ENCODE measurements at regions not wholly inside any gene's neighbourhood (a gene's known extent, or its start where the extent isn't known, plus 50 kb on each side); places are given as distances from the start of the nearest gene placed in this dataset.
"Not testable (repeated sequence)": the region's sequence is repeated elsewhere in the genome, so short reads cannot be mapped to it uniquely, and the experiment has no call there.

- Mint-ChIP-seq H3K36me3 (ENCODE audit: low read depth) (no peaks in the 10 kb centered on the region), H3K27me3 (peaks cover 61% of the 10 kb centered on the region), H3K4me3 (no peak overlapping the region), H3K27ac (no peak overlapping the region), H3K9me3 (no peaks in the 10 kb centered on the region), H3K4me1 (ENCODE audit: low read depth) (peaks cover 42% of the 10 kb centered on the region)
- no peak for DNase-seq
Observed at GRCh38 chr9:96148634-96149532, 153.1 kb downstream of the HSD17B3 start.

- not testable (repeated sequence) for DNase-seq; H3K27ac Mint-ChIP-seq; H3K9me3 Mint-ChIP-seq; H3K4me3 Mint-ChIP-seq; H3K36me3 Mint-ChIP-seq (ENCODE audit: low read depth)
- peaks cover 56% of the 10 kb centered on the region for H3K27me3 Mint-ChIP-seq
- peaks cover 37% of the 10 kb centered on the region for H3K4me1 Mint-ChIP-seq (ENCODE audit: low read depth)
Observed at GRCh38 chr9:96147029-96147428, 154.9 kb downstream of the HSD17B3 start.

GRCh38 chr9:96141666-96142065, 160.3 kb downstream of the HSD17B3 start:
- Mint-ChIP-seq H3K4me1 (ENCODE audit: low read depth) (peaks cover 16% of the 10 kb centered on the region), H3K9me3 (no peaks in the 10 kb centered on the region), H3K4me3 (no peak overlapping the region), H3K27ac (no peak overlapping the region), H3K36me3 (ENCODE audit: low read depth) (no peaks in the 10 kb centered on the region), H3K27me3 (peaks cover 28% of the 10 kb centered on the region)
- no peak for DNase-seq

DNA sequence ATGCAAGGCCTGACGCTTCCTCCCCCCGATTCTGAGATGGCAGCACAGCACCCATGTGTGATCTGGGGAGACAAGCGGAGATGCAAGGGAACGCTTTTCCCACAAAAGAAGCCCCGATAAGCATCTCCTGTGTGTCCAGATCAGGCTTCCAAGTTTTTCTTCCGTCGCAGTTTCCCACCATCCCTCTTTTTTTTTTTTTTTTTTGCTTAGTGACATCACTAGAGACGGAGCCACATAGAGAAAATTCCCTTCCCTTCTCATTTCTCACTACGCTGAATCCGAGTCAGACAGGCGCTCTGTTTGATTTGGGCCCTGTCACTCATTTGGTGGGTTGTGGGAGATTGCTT, 160.9 kb downstream of the HSD17B3 start:
- Mint-ChIP-seq H3K27me3 (peaks cover 22% of the 10 kb centered on the region), H3K27ac (no peak overlapping the region), H3K36me3 (ENCODE audit: low read depth) (no peaks in the 10 kb centered on the region), H3K4me1 (ENCODE audit: low read depth) (peaks cover 11% of the 10 kb centered on the region), H3K4me3 (no peak overlapping the region), H3K9me3 (no peaks in the 10 kb centered on the region)
- DNase-seq, result no peak

GRCh38 chr9:96140296-96141127, 161.5 kb downstream of the HSD17B3 start:
- Mint-ChIP-seq H3K27ac (no peak overlapping the region), H3K27me3 (peaks cover 17% of the 10 kb centered on the region), H3K36me3 (ENCODE audit: low read depth) (no peaks in the 10 kb centered on the region), H3K4me1 (ENCODE audit: low read depth) (peaks cover 16% of the 10 kb centered on the region), H3K9me3 (no peaks in the 10 kb centered on the region), H3K4me3 (no peak overlapping the region)
- DNase-seq, result no peak

- H3K27me3 Mint-ChIP-seq, result peaks cover 10% of the 10 kb centered on the region
- H3K9me3 Mint-ChIP-seq, result no peaks in the 10 kb centered on the region
- H3K4me3 Mint-ChIP-seq, result no peak overlapping the region
- no peak overlapping the region for H3K27ac Mint-ChIP-seq
- H3K36me3 Mint-ChIP-seq (ENCODE audit: low read depth), result no peaks in the 10 kb centered on the region
- DNase-seq, result no peak
- H3K4me1 Mint-ChIP-seq (ENCODE audit: low read depth), result peaks cover 20% of the 10 kb centered on the region
Observed at GRCh38 chr9:96139592-96140295, 162.2 kb downstream of the HSD17B3 start.

DNA sequence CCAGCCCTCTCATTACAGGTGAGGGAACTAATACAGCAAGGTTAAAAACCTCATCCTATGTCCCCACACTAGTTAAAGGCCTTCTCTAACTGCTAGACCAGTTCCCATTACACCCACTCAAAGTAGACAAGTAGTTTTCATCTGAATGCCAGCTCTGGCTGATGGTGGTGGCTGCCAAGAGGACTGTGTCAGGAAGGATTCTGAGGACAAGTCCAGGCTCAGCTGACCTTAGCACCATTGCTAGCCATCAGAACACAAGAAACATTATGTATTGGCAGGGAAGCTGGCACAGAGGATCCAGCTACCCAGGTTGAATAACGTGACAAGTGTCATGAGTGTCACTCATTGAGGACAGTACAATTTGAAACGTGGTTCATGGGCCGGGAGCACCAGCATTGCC, 163.4 kb downstream of the HSD17B3 start:
- H3K27ac Mint-ChIP-seq, result no peak overlapping the region
- peaks cover 21% of the 10 kb centered on the region for H3K4me1 Mint-ChIP-seq (ENCODE audit: low read depth)
- no peak for DNase-seq
- no peaks in the 10 kb centered on the region for H3K36me3 Mint-ChIP-seq (ENCODE audit: low read depth)
- peaks cover 3% of the 10 kb centered on the region for H3K9me3 Mint-ChIP-seq
- H3K4me3 Mint-ChIP-seq, result no peak overlapping the region
- peaks cover 5% of the 10 kb centered on the region for H3K27me3 Mint-ChIP-seq

DNA sequence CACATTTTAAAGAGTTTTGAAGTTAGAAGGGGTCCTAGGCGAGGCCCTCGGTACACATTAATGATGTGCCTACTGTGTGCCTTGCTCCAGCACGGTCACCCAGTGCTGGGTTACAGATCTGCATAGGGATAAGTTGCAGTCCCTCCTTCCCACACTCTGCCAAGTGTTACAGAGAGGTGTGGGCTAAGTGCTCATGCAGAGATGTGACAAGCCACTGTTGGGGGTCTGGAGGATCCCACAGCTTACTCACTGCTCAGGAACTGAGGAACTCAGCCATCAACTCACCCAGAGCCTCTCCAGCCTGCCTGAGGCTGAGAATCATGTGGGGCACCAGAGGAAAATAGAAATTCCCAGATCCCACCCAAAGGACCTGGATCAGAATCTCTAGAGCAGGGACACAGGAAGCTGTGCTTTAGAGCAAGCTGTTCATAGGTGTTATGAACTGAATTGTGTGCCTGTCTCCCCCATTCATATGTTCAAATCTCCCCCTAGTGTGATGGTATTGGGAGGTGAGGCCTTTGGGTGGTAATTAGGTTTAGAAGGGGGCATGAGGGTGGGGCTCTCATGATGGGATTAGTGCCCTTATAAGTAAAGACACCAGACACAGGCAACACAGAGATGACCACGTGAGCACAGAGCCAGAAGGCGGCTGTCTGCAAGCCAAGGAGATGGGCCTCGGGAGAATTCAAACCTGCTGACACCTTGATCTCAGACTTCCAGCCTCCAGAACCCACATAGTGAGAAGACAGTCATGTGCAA, 164.1 kb downstream of the HSD17B3 start:
- DNase-seq, result no peak
- no peak overlapping the region for H3K27ac Mint-ChIP-seq
- no peak overlapping the region for H3K4me3 Mint-ChIP-seq
- peaks cover 10% of the 10 kb centered on the region for H3K9me3 Mint-ChIP-seq
- H3K27me3 Mint-ChIP-seq, result peaks cover 5% of the 10 kb centered on the region
- no peaks in the 10 kb centered on the region for H3K36me3 Mint-ChIP-seq (ENCODE audit: low read depth)
- H3K4me1 Mint-ChIP-seq (ENCODE audit: low read depth), result peaks cover 21% of the 10 kb centered on the region

DNA sequence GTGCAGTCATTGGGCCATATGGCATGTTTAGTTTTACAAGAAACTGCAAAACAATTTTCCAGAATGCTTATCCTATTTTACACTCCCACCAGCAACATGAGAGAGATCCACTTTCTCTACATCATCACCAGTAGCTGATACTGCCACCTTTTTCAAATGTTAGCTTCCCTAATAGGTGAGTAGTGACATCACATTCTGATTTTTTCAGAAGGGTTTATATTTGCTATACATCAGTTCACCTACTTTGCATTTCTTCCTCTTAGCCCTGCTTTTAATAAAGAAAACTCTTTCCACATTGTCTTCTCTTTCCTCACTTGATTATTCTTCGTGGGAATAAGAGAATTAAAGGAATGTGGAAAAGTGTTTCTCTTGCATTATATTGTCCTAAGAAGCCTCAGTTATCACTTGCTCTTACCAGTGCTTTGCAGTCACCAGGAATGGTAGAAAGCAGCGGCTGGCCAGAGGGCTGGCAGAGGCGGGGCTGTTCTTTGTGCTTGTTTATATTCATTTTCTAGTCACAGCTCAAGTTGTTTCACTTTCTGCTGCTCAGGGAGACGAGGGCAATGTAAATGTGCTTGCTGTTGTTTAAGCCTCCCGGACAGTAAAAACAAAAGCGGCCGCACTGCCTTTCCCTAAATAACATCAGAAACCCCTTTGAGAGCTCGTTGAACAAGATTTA, 164.8 kb downstream of the HSD17B3 start:
- no peak overlapping the region for H3K27ac Mint-ChIP-seq
- no peak for DNase-seq

GRCh38 chr9:96135753-96136290, 166.2 kb downstream of the HSD17B3 start:
- Mint-ChIP-seq H3K4me3 (no peak overlapping the region), H3K27me3 (no peaks in the 10 kb centered on the region), H3K27ac (no peak overlapping the region), H3K36me3 (ENCODE audit: low read depth) (no peaks in the 10 kb centered on the region), H3K9me3 (peaks cover 12% of the 10 kb centered on the region), H3K4me1 (ENCODE audit: low read depth) (peaks cover 18% of the 10 kb centered on the region)
- DNase-seq, result no peak

More for the DNA sequence above, 164.8 kb downstream of the HSD17B3 start:
- peaks cover 12% of the 10 kb centered on the region for H3K9me3 Mint-ChIP-seq
- H3K4me3 Mint-ChIP-seq, result no peak overlapping the region
- H3K4me1 Mint-ChIP-seq (ENCODE audit: low read depth), result peaks cover 21% of the 10 kb centered on the region
- peaks cover 5% of the 10 kb centered on the region for H3K27me3 Mint-ChIP-seq
- H3K36me3 Mint-ChIP-seq (ENCODE audit: low read depth), result no peaks in the 10 kb centered on the region

- Mint-ChIP-seq H3K27me3 (no peaks in the 10 kb centered on the region), H3K27ac (no peak overlapping the region), H3K4me1 (ENCODE audit: low read depth) (peaks cover 18% of the 10 kb centered on the region), H3K4me3 (no peak overlapping the region), H3K36me3 (ENCODE audit: low read depth) (no peaks in the 10 kb centered on the region), H3K9me3 (peaks cover 12% of the 10 kb centered on the region)
- no peak for DNase-seq
Observed at GRCh38 chr9:96135076-96135752, 166.8 kb downstream of the HSD17B3 start.

DNA sequence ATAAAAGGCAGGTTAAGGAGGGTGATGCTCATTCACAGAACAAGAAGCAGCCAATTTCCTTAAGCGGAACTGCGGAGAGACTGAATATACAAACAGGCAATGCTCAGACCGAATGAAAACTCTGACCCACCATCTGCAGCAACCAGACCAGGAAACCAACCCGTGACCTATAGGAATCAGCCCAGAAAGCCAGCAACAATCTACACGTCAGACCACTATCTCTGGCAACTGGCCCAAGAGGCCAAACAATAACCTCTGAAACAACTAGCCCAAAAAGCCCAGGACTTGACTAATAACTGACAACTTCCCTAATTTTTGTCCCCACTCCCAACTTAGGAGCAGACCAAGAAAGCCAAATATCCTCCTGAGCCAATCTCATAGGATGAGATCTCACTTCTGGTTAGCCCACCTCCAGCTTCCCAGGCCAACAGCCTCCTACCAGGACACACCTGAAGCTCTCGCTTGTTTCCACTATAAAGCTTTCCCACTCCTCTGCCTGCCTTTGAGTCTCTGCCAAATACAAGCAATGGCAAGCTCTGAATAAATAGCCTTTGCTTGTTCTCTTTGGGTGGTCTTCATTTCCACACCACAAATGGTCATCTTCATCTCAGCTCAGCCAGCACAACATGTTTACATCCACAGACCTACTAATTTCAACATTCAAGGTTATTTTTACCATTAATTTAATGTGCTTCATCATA, 168.5 kb downstream of the HSD17B3 start:
- Mint-ChIP-seq H3K4me1 (ENCODE audit: low read depth) (peaks cover 18% of the 10 kb centered on the region), H3K27ac (no peak overlapping the region), H3K36me3 (ENCODE audit: low read depth) (no peaks in the 10 kb centered on the region), H3K27me3 (no peaks in the 10 kb centered on the region), H3K9me3 (peaks cover 12% of the 10 kb centered on the region), H3K4me3 (no peak overlapping the region)
- no peak for DNase-seq
